ENCODE measurements at regions not wholly inside any gene's neighbourhood (a gene's known extent, or its start where the extent isn't known, plus 50 kb on each side); places are given as distances from the start of the nearest gene placed in this dataset.

DNA sequence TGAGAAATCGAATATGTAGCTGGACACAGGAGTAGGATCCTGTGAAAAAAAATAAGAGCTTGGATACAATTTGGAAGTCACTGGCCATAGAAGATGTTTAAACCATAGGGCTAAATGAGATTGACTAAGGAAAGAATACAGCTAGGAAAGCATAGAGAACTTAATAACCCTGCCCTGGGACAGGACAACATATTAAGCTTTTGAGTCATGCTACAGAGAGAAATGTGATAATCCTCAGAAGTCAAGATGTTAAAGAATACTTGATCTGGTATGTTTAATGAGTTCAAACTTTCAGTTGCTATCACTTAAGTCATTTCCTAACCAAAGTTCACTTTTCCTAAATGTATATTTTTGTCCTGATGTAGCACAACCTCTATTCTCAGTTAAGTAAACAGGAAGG is 154.6 kb upstream of the TSHZ2 start:
- no peak for DNase-seq

DNA sequence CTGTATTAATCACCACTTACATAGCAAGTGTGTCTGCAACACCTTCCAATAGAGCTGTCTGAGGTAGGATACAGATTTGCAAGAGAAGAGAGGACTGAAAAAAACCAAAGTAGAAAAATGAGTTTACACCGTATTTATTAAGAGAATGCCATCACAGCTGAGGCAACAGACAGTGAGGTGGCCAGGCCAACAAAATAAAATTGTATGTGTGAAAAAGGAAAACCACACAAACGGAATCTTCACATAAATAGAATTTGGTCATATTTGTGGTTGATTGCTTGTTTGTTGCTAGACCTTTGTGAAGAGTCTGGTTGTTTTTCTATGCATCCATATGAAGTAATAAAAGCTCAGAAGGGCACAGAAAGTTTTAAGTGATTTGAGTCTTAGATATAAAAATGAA is 157.8 kb upstream of the TSHZ2 start:
- DNase-seq, result no peak

DNA sequence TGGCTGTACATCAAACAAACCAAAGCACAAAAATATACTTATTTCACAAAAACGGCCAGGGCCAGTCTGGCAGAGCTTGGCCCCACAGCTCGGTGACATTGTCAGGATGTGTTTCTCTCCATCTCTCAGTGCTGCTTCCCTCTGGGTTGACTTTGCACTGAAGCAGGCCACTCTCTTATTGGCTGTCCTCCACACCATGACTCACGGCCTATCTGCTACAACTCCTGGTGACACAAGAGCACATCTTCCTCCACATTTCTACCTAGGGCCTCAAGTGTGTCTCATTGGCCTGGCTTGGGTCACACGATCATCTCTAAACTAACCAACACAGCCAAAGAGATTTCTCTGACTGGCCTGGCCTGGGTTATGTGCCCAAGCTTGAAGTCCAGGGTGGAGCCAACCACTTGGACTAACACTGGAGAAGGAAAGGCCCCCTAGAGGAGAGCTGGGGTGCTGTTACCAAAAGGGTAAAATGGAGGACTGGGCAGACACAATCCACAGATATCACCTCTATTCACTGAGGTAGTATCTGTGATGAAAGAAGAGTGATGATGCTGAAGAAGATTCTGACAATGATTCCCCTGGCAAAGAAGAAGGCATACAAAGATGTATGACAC is 159.8 kb upstream of the TSHZ2 start:
- DNase-seq, result no peak

DNA sequence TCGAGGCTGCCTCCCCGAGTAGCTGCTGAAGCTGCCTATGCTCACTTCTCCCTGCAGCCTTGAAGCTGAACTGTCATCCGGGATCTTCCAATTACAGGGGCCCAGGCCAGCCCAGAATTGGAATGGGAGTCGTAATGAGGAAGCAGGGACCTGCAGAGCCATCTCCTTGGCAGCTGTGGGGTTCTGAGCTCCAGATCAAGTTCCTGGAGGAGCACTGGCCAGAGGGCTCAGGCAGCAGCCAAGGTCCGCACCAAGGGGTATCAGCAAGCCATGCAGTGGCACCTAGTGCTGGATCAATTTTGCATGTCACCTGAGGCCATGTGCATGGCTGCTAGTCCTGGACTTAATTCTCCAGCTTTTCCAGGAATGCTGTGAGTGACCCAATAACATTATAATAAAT is 163.2 kb upstream of the TSHZ2 start:
- no peak for DNase-seq

DNA sequence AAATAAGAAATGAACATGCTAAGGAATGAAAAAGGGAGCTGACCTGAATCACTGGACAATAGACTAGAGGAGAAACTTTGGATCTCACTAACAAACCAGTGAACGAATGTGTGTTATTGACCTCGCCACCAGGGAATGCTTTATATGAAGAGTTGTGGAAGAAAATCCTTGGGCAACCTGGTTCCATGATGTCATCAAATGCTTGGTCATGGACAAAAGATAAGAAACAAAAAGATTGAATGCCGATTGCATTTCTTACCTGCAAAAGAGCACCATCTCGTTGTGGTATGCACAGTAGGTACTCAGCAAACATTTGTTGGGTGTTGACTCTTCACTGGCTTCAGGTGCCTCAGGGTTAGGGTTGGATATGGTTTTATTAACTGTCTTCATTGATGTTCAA is 165.2 kb upstream of the TSHZ2 start:
- DNase-seq, result no peak

DNA sequence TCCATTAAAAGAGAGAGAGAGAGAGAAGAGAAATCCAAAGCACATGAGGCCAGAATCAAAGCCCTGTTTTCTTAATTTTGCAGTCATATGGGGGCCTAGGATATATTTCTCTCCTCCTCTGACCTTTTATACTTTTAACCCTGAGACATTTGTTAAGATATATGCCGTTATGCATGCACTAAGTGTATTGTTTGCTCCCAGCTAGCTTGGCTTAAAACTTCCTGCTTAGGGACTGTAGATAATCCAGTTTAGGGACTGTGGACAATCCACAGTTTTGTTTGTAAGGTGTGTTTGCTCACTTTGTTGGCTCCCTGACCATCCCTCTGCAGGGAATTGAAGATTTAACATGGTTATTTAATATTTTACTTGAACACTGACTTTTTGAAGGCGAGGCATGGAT is 166.3 kb upstream of the TSHZ2 start:
- no peak for DNase-seq

DNA sequence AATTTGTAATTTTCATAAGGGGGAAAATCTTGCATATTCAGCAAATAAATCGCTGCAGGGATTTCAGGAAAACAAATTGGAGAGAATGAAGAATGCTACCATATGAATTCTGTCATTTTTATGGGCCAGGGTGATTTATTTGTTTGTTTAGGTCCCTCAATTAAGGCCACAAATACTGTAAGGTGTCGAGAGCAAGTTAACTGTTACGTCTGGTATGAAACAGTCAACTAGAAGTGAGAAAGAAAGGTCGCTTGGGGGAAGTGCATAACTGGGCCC is 166.9 kb upstream of the TSHZ2 start:
- DNase-seq, result no peak

DNA sequence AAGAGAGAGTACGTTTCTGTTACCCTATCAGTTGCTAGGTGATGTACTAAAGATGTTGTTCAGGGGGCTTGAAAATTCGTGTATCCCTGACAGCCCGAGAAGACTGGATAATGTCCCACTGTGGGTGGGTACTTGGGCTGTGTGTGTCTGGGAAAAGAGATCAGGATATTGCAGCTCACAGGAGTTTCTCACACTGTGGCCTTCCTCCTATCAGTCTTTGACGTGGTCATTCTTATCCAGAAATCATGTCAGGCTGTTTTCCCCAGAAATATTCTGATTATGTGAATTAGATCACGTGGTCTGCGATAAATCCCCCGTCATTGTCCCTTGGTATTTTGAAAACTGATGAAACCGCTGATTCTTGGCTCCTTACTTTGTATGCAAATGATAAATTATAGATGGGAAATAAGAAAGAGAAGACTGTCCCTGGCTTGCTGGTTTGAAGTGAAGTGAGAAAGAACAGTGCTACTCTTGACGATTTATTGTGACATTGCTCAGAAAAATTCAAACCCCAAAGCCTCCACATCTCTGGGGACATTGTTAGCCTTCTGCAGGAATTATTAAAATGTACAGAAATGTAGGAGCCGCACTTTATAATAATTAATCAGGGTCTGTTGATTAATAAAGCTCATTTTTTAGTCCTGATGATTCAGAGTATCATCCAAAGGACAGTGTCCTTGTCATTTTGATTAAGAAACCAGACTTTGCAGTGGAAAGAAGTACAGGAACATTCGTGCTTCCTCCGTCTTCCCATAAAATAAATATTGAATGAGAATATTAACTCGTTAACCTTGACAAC is 167.5 kb upstream of the TSHZ2 start:
- DNase-seq, result no peak

DNA sequence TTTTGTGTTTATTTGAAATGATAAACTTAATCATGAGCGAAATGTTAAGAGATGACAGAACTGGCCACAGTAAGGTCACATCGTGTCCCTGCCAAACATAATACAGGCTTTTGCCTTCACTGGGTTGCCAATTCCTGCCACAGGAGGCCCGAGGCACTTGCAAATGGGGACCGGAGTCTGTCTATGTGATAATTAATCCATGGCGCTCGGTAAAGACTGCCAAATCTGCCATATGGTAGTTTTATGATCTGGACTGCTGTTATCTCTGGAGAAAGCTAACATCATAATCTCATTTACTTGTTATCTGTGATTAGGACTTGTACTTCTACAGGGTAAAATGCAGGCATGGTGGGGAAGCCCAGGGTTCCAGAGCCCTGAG is 170.5 kb upstream of the TSHZ2 start:
- no peak for DNase-seq

DNA sequence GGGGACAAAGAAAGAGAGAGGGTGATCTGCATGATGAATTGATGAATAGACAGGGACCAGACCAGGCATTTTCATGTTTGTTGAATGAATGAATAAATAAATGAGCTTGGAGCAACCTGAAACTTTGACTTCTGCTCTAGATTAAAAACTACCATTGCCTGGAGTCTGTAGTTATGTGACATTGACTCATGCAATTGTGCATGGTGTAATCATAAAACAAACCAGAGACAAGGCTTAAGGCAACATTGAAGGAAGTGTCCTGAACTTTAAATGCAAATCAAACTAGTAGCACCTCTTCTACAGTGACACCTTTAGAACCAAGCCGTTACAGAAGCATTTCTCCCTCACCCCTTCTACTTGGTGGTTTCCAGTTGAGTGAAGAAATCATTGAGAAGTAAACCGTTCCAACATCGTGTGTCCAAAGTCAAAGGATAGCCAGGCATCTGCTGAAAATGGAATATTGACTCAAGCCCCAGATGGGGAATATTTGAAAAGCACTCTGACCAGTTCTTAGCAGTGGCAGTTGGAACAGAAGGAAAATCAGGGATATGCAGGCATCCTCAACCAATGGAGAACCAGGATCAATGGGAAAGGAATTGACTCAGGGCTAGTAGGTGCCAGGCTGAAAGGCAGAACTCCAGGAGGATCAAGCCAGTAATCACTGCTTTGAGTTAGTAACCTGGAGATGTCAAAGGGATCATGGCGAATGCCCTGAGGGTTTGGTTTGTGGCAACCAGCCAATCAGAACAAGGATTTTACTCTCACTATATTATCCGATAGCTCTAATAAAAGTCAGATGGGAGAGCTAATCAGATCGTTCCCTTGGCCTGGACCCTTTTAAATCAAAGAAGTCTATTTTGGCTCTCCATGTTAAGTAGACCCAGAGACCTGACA is 171.2 kb upstream of the TSHZ2 start:
- DNase-seq, result no peak

DNA sequence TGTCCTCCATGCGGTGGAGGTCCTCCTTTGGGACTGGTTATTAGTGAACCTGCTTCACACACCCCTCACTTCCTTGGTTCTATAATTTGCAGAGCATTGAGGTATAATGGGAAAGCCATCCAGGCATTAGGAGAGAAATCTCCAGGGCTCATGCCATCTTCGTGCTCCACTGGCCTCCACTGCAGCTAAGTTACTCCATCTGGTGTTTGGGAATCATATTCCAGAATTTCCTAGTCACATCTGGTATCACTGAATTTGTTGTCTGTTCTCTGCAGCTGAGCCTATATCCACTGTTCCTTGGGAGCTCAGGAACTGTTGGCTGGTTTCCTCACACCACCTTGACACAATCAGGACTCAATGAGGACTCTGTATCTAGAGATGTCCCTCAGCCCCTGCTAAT is 173.0 kb upstream of the TSHZ2 start:
- no peak for DNase-seq

DNA sequence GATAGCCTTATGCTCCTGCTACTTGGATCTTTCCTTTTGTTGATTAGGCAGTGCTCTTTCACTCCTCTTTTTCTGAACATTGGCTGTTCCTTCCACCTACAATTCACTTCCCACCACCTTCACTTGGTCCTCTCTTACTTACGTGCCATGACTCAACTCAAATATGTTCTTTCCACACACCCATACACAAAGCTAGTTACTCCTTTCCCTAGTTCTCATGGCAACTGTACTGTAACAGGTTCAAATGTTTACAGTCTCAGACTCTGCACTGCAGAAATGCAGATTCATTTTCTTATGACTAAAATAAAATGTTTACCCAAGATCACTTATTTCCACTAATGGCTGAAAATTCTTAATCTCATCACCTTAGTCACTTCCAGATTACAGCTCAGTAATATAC is 174.0 kb upstream of the TSHZ2 start:
- no peak for DNase-seq

DNA sequence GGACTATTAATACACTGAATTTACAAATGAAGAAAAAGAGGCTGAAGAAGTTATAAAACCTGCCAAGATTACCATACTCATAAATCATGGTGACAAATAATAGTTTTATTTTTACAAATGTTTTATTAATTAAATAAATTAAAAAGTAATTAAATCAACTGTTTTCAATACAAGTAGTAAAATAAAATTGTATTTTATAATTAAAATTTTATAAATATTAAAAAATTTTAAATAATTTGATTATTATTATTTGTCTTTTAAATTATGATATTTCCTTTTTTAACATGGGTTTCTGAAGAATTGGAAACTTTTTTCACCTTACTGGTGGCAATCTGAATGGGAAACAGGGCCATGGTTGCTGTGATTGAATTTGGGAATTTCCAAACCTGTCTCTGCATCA is 177.3 kb upstream of the TSHZ2 start:
- DNase-seq, result no peak

DNA sequence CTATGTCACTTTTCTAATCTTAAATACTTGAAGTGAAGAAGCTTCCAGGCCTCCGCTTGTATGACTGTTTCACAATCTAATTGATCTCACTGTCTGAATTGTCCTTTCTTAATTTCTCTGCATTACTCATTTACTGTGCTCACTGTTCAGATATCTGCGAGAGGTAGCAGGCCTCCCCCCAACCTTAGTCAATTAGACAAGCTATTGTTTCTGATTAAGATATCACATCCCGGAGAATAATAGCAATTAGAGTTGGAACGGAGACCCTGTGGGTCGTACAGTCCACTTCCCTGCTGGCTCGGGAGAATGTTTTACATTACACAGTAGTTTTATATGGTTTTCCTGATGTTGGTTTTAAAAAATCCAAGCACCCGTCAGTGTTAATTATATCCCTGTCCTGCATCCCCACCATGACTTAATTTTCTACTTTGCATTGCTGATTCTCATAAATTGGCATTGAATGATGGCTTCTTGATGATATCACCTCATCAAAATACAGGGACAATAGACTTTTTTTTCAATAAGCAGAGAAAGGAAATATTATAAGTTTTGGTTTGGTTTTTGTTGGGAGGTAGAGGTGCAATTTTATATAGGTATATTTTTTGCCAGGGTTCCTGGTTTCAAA is 178.7 kb upstream of the TSHZ2 start:
- DNase-seq, result no peak

DNA sequence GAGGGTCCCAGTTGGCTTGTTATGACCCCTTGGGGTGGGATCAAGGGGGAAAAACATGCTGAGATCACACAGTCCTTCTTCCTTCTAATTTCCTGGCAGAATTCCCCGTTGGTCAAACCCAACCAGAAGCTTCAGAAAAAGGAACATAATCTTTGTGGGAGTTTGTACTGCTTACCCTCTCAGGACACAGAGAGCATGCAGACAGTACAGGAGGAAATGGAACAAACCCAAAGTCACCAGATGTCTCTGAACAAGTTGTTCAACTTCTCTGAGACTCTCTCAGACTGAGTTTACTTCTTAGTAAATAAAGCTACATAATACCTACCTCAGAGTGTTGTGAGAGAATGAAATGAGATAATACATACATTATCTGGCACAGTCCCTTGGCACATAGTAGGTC is 181.1 kb upstream of the TSHZ2 start:
- DNase-seq, result no peak

DNA sequence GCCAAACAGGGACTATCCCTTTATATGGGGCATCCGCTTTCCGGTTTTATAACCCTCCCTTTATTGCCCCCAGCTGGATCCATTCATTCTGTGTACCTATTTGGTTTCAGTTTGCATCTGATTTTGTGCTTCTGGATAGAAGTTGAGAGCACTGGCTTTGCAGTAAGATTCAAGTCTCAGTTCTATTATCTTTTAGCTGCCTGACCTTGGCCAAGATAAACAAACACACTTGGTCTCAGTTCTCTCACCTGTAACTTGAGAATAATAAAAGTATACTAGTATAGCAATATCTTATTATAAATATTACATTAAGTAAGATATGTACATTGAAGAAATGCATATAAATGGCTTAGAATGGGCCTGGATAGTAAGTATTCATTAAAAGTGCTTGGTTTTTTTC is 182.4 kb upstream of the TSHZ2 start:
- DNase-seq, result no peak

DNA sequence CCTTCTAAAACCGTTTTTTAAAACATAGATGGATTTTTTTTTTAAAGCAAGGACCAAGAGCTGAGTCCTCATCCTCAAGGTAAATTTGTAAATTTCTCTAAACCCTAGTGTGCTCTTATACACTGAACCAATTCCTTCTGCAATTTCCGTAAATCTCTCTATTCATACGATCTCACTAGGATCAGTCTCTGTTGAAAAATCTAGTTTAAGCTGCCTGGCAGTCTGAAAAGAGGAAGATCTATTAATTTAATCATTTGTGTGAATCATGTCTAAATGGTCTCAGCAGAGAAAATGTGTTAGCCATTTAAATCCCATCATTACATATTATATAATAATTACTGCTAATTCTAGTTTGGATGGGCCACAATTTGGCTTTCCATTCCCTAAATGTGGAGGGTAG is 184.2 kb upstream of the TSHZ2 start:
- no peak for DNase-seq

DNA sequence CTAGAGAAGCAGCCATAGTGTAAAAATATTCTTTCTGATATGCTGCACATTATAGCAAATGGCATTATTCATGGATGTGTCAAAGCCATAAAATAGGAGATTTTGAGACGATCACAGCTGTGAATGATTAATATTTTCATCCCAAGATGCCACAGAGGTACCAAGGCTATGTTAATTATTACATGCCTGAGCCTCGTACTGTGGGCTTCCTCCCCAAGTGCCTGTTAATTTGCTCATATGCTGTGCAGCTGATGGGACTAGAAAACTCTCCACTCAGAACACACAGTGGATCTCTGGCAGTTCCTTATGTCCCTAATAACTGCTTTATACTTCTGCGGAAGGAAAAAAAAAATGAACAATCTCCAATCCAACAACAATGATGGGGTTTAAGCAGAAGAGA is 184.9 kb upstream of the TSHZ2 start:
- DNase-seq, result no peak

DNA sequence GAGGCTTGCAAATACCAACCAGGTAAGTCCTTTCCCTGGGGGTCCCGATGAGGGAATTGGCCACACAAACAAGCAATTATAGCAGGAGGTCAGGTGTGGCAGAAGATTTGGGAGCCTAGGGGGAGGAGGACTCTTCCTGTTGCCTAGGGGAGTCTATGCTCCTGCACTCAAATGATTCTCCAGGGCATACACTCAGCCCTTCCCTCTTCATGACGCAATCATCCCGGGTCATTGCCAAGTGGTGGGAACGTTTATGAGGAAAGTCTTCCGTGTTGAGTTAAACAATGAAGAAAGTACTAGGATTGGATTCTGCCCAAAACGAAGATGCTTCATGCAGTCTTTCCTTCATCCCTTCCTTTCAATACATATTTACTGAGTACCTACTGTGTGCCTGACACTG is 186.5 kb upstream of the TSHZ2 start:
- DNase-seq, result no peak

DNA sequence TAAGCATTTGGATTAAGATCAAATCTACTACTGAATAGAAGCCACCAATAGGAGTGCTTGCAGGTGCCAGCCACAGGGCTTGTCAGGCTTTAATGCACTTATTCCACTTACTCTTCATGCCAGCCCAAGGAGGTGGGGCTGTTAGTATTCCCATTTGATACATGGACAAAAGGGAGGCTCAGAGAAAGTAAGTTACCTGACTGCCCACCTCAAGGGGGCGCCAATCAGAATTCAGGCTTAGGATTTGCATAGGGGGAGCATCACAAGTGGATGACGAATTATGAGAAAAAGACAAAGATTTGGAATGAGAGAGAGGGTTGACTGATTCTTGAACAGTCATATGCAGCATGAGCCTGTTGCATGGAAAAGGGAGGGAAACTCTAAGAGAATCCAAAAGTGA is 188.4 kb upstream of the TSHZ2 start:
- peak; percentile 35 for DNase-seq

DNA sequence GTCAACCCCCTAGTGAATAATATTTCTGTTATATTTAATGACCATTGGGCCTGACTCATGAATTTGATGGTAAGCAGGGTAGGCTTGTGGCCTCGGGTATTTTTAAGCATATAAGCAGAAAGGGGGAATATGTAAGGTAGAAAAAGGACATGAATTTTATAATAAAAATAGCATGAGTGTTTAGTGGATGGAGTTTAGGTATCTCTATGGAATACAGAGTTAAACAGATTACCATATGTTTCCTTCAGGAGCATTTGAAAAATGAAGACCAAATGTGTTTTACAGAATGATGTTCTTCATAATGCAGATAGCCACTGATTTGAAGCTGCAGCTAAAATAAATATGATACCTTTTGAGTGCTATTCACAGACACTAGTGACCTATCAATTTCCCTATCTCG is 191.7 kb upstream of the TSHZ2 start:
- DNase-seq, result no peak

DNA sequence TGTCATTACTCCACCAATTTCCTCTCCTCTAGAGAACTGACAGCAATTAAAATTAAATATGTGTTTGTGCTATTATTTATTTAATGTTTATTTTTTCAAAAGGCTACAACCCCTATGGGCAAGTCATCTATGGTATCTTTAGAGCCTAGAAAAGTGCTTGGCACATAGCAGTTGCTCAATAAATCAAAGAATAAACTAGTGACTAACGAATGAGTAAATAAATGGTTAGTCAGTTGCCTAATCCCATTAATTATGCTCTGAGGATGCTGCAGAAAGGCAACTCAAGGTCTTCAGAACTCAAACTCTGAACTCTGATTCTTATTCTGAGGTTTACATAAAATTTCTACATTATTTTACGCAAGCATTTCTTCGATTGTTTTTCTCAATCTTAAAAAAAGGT is 193.0 kb upstream of the TSHZ2 start:
- no peak for DNase-seq

DNA sequence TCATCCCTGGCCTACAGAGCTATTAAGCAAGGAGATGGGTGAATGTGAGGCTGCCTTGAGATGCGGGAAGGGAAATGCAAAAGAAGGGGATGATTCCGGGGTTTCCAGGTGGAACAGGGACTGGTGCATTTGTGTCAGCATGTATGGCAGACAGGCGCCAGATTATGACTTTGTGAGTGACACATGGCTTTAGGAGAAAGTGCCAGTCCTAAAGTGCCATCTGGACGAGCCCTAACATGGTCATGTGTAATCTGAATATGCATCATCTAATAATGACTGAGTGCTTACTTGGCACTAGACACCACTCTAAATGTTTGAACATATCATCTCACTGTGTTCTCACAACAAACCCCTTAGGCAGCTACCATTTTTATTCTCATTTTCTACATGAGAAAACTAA is 195.0 kb upstream of the TSHZ2 start:
- no peak for DNase-seq

DNA sequence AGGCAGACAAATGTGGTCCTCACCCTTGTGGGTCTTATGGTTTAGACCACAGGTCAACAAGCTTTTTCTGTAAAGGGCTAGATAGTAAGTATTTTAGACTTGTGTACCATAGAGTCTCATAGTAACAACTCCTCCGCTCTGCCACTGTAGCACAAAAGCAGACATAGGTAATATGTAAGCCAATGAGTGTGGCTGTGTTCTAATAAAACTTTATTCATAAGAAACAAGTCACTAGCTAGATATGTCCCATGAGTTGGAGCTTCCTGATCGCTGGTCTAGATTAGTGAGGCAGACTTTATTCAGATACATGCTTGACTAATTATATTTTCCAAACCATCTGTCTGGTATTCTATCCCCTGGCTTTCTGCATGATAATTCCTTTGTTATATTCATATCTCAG is 196.4 kb upstream of the TSHZ2 start:
- DNase-seq, result no peak
